GM18508 (cell line): ENCODE measurements at regions not wholly inside any gene's neighbourhood (a gene's known extent, or its start where the extent isn't known, plus 50 kb on each side); places are given as distances from the start of the nearest gene placed in this dataset.

Experiments used
- ATAC-seq: cut with Tn5 transposase; IDR thresholded peaks from one replicate; pipeline ENCODE4 v1.9.1; 2021; ENCODE audit warnings: moderate number of reproducible peaks; ENCODE audit not compliant: insufficient read depth, unreplicated experiment

DNA sequence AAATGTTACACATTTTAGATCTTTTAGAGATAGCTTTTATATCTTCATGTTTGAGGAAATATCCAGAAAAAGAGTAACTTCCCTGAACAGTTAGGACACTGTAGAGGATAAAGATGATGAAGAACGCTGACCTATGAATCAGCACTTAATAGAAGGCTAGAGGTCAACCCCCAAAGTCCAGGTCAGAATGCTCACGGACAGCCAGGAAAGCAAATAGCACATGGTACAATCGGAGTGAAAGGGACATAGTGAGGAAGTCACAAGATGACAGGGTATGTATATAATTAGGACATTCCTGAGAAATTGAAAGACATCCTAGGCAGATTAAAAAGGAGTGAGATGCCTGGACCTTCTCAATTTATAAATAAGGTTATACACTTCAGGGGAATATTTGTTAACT lies 55.1 kb upstream of the CNTNAP4 start:
- no peak for ATAC-seq

DNA sequence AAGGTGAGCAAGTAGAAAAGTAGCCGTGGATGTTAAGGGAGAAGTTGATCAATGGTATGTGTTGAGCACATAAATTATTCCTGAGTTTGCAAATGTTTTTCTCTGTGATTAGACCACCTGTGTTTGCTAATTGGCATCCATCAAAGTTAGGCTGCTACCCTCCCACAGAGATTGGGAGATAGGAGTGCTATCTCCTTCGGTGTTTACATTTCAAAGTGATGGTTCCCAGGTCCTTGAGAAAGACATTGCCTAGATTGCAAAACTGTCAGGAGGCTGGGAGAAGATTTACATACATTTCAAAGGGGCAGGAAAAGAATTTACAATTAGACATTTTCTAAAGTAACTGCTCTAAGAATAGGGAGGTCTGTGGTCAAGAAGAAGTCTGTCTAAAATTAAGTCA lies 54.3 kb upstream of the CNTNAP4 start:
- no peak for ATAC-seq

DNA sequence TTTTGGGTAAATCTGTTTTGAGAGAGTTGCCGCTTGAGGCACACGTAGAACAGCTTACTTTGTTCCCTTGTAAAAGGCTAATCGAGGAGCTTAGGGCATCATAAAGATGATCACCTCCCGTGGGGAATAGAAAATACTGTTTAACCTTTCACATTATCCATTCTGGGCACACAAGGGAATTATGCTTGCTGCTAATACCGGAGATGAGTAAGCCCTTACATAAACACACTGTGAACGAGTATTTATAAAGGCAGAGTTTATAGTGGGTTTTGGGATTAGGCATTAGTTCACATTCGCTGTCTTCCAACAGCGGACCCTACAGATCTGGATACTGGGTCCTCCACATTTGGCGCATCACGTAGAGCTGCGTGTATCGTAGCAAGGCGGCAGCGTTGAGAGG lies 51.2 kb upstream of the CNTNAP4 start:
- ATAC-seq = no peak

- no peak for ATAC-seq
Measured at GRCh38 chr16:76226481-76226880, 50.7 kb upstream of the CNTNAP4 start.
